ENCODE measurements at regions not wholly inside any gene's neighbourhood (a gene's known extent, or its start where the extent isn't known, plus 50 kb on each side); places are given as distances from the start of the nearest gene placed in this dataset.

- ChIA-PET POLR2A (no interaction called here), CTCF (no interaction called here)
- TF ChIP-seq, protein P1, sequence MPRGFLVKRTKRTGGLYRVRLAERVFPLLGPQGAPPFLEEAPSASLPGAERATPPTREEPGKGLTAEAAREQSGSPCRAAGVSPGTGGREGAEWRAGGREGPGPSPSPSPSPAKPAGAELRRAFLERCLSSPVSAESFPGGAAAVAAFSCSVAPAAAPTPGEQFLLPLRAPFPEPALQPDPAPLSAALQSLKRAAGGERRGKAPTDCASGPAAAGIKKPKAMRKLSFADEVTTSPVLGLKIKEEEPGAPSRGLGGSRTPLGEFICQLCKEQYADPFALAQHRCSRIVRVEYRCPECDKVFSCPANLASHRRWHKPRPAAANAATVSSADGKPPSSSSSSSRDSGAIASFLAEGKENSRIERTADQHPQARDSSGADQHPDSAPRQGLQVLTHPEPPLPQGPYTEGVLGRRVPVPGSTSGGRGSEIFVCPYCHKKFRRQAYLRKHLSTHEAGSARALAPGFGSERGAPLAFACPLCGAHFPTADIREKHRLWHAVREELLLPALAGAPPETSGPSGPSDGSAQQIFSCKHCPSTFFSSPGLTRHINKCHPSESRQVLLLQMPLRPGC (tag by site-specific recombination; IDR thresholded peaks at IDR 0.05), result no peak
- TF ChIP-seq ZNF138 (tag by site-specific recombination; IDR thresholded peaks at IDR 0.05; ENCODE audit: borderline replicate concordance) (no peak), ZEB2 (tag by site-specific recombination; IDR thresholded peaks at IDR 0.05) (no peak), ZNF202 (tag by site-specific recombination; IDR thresholded peaks at IDR 0.05; ENCODE audit: borderline replicate concordance) (no peak), ZNF280C (tag by site-specific recombination; IDR thresholded peaks at IDR 0.05) (no peak), KLF8 (tag by site-specific recombination; IDR thresholded peaks at IDR 0.05) (no peak)
- TF ChIP-seq, protein P2, sequence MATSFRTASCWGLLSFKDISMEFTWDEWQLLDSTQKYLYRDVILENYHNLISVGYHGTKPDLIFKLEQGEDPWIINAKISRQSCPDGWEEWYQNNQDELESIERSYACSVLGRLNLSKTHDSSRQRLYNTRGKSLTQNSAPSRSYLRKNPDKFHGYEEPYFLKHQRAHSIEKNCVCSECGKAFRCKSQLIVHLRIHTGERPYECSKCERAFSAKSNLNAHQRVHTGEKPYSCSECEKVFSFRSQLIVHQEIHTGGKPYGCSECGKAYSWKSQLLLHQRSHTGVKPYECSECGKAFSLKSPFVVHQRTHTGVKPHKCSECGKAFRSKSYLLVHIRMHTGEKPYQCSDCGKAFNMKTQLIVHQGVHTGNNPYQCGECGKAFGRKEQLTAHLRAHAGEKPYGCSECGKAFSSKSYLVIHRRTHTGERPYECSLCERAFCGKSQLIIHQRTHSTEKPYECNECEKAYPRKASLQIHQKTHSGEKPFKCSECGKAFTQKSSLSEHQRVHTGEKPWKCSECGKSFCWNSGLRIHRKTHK (tag by site-specific recombination; IDR thresholded peaks at IDR 0.05), result no peak
- TF ChIP-seq, protein P3, sequence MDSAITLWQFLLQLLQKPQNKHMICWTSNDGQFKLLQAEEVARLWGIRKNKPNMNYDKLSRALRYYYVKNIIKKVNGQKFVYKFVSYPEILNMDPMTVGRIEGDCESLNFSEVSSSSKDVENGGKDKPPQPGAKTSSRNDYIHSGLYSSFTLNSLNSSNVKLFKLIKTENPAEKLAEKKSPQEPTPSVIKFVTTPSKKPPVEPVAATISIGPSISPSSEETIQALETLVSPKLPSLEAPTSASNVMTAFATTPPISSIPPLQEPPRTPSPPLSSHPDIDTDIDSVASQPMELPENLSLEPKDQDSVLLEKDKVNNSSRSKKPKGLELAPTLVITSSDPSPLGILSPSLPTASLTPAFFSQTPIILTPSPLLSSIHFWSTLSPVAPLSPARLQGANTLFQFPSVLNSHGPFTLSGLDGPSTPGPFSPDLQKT (IDR thresholded peaks at IDR 0.05; ENCODE audit: borderline replicate concordance, low read depth, low read length), result no peak
- TF ChIP-seq, protein P4, sequence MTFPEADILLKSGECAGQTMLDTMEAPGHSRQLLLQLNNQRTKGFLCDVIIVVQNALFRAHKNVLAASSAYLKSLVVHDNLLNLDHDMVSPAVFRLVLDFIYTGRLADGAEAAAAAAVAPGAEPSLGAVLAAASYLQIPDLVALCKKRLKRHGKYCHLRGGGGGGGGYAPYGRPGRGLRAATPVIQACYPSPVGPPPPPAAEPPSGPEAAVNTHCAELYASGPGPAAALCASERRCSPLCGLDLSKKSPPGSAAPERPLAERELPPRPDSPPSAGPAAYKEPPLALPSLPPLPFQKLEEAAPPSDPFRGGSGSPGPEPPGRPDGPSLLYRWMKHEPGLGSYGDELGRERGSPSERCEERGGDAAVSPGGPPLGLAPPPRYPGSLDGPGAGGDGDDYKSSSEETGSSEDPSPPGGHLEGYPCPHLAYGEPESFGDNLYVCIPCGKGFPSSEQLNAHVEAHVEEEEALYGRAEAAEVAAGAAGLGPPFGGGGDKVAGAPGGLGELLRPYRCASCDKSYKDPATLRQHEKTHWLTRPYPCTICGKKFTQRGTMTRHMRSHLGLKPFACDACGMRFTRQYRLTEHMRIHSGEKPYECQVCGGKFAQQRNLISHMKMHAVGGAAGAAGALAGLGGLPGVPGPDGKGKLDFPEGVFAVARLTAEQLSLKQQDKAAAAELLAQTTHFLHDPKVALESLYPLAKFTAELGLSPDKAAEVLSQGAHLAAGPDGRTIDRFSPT (tag by site-specific recombination; IDR thresholded peaks at IDR 0.05), result no peak
- no peaks in the 10 kb centered on the region for H3K36me3 ChIP-seq (ENCODE audit: control insufficient read depth in 2 of 2, insufficient read depth in 1 of 2, low read length in 2 of 2)
- H3K4me3 ChIP-seq (ENCODE audit: low read depth, low read length), result no peak overlapping the region
- H3K27ac ChIP-seq (ENCODE audit: extremely low read depth, low read depth, low read length), result no peak overlapping the region
- no peaks in the 10 kb centered on the region for H3K9me3 ChIP-seq (ENCODE audit: control insufficient read depth, insufficient read depth, low read depth, low read length)
- peaks cover 8% of the 10 kb centered on the region; the same call in 1 of the 2 replicates for H3K4me1 ChIP-seq (ENCODE audit: control insufficient read depth, insufficient read depth, low read length)
Measured at GRCh38 chr16:79456036-79456435, 144.5 kb downstream of the MAF start.

DNA sequence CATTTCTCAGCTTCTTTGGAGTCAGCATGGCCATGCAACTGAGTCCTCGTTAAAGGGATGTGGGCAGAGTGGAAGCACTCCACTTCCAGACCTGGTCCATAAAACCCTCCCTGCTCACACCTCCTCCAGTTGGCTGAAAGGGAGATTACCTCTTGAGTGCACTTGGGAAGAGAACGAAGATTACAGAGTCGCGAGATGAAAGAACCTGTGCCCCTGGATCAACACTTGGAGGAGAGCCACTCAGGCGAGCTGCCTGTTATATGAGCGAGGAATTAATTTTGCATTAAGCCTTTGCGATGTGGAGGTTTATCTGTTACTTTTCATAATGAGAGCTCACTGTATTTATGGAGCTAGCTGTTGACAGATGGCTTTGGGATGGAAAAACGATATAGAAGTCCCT lies 147.9 kb downstream of the MAF start:
- H3K4me1 ChIP-seq (ENCODE audit: control insufficient read depth, insufficient read depth, low read length), result peaks cover 8% of the 10 kb centered on the region; the same call in 1 of the 2 replicates
- peak; percentile 36; the same call in 1 of the 2 replicates for TF ChIP-seq ZBTB17 (tag by site-specific recombination; IDR thresholded peaks at IDR 0.05)
- no peak for TF ChIP-seq ZNF324 (tag by site-specific recombination; IDR thresholded peaks at IDR 0.05)
- no peak for TF ChIP-seq BCL11A (tag by site-specific recombination; IDR thresholded peaks at IDR 0.05; ENCODE audit: low read depth)
- peak; percentile 23; the same call in 1 of the 2 replicates for TF ChIP-seq TCF7L2 (IDR thresholded peaks at IDR 0.05; ENCODE audit: borderline replicate concordance, low read depth, low read length)
- no peak for TF ChIP-seq EGR2 (tag by site-specific recombination; IDR thresholded peaks at IDR 0.05; ENCODE audit: low read depth)
- TF ChIP-seq, protein P5, sequence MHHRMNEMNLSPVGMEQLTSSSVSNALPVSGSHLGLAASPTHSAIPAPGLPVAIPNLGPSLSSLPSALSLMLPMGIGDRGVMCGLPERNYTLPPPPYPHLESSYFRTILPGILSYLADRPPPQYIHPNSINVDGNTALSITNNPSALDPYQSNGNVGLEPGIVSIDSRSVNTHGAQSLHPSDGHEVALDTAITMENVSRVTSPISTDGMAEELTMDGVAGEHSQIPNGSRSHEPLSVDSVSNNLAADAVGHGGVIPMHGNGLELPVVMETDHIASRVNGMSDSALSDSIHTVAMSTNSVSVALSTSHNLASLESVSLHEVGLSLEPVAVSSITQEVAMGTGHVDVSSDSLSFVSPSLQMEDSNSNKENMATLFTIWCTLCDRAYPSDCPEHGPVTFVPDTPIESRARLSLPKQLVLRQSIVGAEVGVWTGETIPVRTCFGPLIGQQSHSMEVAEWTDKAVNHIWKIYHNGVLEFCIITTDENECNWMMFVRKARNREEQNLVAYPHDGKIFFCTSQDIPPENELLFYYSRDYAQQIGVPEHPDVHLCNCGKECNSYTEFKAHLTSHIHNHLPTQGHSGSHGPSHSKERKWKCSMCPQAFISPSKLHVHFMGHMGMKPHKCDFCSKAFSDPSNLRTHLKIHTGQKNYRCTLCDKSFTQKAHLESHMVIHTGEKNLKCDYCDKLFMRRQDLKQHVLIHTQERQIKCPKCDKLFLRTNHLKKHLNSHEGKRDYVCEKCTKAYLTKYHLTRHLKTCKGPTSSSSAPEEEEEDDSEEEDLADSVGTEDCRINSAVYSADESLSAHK (tag by site-specific recombination; IDR thresholded peaks at IDR 0.05), result no peak
- TF ChIP-seq, protein P6, sequence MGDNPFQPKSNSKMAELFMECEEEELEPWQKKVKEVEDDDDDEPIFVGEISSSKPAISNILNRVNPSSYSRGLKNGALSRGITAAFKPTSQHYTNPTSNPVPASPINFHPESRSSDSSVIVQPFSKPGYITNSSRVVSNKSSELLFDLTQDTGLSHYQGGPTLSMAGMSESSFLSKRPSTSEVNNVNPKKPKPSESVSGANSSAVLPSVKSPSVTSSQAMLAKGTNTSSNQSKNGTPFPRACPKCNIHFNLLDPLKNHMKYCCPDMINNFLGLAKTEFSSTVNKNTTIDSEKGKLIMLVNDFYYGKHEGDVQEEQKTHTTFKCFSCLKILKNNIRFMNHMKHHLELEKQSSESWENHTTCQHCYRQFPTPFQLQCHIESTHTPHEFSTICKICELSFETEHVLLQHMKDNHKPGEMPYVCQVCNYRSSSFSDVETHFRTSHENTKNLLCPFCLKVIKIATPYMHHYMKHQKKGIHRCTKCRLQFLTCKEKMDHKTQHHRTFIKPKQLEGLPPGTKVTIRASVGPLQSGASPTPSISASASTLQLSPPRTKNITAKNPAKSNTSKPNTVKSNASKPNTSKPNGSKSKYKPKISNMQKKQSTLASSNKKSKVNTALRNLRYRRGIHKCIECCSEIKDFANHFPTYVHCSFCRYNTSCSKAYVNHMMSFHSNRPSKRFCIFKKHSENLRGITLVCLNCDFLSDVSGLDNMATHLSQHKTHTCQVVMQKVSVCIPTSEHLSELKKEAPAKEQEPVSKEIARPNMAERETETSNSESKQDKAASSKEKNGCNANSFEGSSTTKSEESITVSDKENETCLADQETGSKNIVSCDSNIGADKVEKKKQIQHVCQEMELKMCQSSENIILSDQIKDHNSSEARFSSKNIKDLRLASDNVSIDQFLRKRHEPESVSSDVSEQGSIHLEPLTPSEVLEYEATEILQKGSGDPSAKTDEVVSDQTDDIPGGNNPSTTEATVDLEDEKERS (tag by site-specific recombination; IDR thresholded peaks at IDR 0.05), result no peak
- ChIA-PET CTCF (no interaction called here), POLR2A (no interaction called here)
- H3K27ac ChIP-seq (ENCODE audit: extremely low read depth, low read depth, low read length), result no peak overlapping the region
- no peaks in the 10 kb centered on the region for H3K36me3 ChIP-seq (ENCODE audit: control insufficient read depth in 2 of 2, insufficient read depth in 1 of 2, low read length in 2 of 2)
- H3K9me3 ChIP-seq (ENCODE audit: control insufficient read depth, insufficient read depth, low read depth, low read length), result no peaks in the 10 kb centered on the region
- H3K4me3 ChIP-seq (ENCODE audit: low read depth, low read length), result no peak overlapping the region

Data from HEK293 (cell line).